SK-N-SH (cell line): ENCODE measurements at regions not wholly inside any gene's neighbourhood (a gene's known extent, or its start where the extent isn't known, plus 50 kb on each side); places are given as distances from the start of the nearest gene placed in this dataset.

Experiments used
- CTCF ChIA-PET: fragments of 300-600, 350-600 bp; formaldehyde crosslinking; extraction: SDS; loops from one replicate; lab custom pipeline; 2021; lab: Yijun Ruan, JAX
- POLR2A ChIA-PET: fragments of 350-600 bp; sonication (Branson Sonifier 250); formaldehyde crosslinking; extraction: SDS; loops from one replicate; lab custom pipeline; 2020; ENCODE audit warnings: antibody characterized with exemption, inconsistent platforms; lab: Yijun Ruan, JAX
- DNase-seq: peaks from one replicate; pipeline ENCODE4 v3.0.0; 2012
- H2AFZ ChIP-seq: fragments of 200-600 bp; sonication (generic); 2 replicates; pipeline ENCODE4 v1.8.1; 2016; ENCODE audit warnings: antibody characterized with exemption, mild to moderate bottlenecking, low read depth
- H3F3A ChIP-seq: fragments of 200-600 bp; sonication (generic); replicated peaks from 2 replicates; pipeline ENCODE3; 2016; ENCODE audit warnings: antibody characterized with exemption, mild to moderate bottlenecking; ENCODE audit not compliant: insufficient read depth
- H3K27ac ChIP-seq, 2 experiments: fragments of 200-500 bp in 1 of 2; fragments of 200-600 bp in 1 of 2; sonication (Bioruptor generic) in 1 of 2; sonication (generic), shearing (Covaris generic) in 1 of 2; 2 replicates each; pipeline versions ENCODE4 v1.5.1 to v1.6.1; 2014 to 2016; ENCODE audit warnings: low read depth in 2 of 2, inconsistent platforms in 1 of 2, low read length in 1 of 2, mild to moderate bottlenecking in 1 of 2, mixed read lengths in 1 of 2
- H3K27me3 ChIP-seq: fragments of 200-600 bp; sonication (generic), shearing (Covaris generic); 2 replicates; pipeline ENCODE4 v1.6.1; 2016; ENCODE audit warnings: mixed run types; ENCODE audit not compliant: insufficient read depth
- H3K36me3 ChIP-seq, 2 experiments: fragments of 200-500 bp in 1 of 2; fragments of 200-600 bp in 1 of 2; sonication (Bioruptor generic) in 1 of 2; sonication (generic) in 1 of 2; replicated peaks in 1 of 2; 2 replicates each; pipeline versions ENCODE3 to v1.5.1; 2014 to 2016; ENCODE audit warnings: low read length in 1 of 2, mild to moderate bottlenecking in 1 of 2; ENCODE audit not compliant: insufficient read depth in 2 of 2, control insufficient read depth in 1 of 2
- H3K4me1 ChIP-seq, 2 experiments: fragments of 200-500 bp in 1 of 2; fragments of 200-600 bp in 1 of 2; sonication (Bioruptor generic) in 1 of 2; sonication (generic), shearing (Covaris generic) in 1 of 2; 2 replicates each; pipeline versions ENCODE4 v1.5.1 to v1.6.1; 2014 to 2016; ENCODE audit warnings: low read depth in 1 of 2, low read length in 1 of 2, mixed run types in 1 of 2; ENCODE audit not compliant: insufficient read depth in 2 of 2, control insufficient read depth in 1 of 2
- H3K4me2 ChIP-seq: fragments of 200-600 bp; sonication (generic), shearing (Covaris generic); 2 replicates; pipeline ENCODE4 v1.6.1; 2017; ENCODE audit warnings: mixed run types
- H3K4me3 ChIP-seq, 2 experiments: fragments of 200-500 bp in 1 of 2; fragments of 200-600 bp in 1 of 2; sonication (Bioruptor generic) in 1 of 2; sonication (generic), shearing (Covaris generic) in 1 of 2; 2 replicates each; pipeline versions ENCODE4 v1.5.1 to v1.8.1; 2014 to 2016; ENCODE audit warnings: low read depth in 2 of 2, inconsistent platforms in 1 of 2, low read length in 1 of 2, mild to moderate bottlenecking in 1 of 2, mixed read lengths in 1 of 2, moderate library complexity in 1 of 2
- H3K79me2 ChIP-seq: fragments of 200-600 bp; sonication (generic); 2 replicates; pipeline ENCODE4 v1.8.1; 2017; ENCODE audit warnings: mild to moderate bottlenecking; ENCODE audit not compliant: insufficient read depth
- H3K9ac ChIP-seq: fragments of 200-600 bp; sonication (generic); 2 replicates; pipeline ENCODE4 v1.6.1; 2017; ENCODE audit warnings: mixed run types
- H3K9me2 ChIP-seq: fragments of 200-600 bp; sonication (generic); 2 replicates; pipeline ENCODE4 v1.6.1; 2017; ENCODE audit warnings: mixed run types
- H3K9me3 ChIP-seq: fragments of 200-600 bp; sonication (generic); 2 replicates; pipeline ENCODE4 v1.6.1; 2017; ENCODE audit warnings: mixed run types, mild to moderate bottlenecking, moderate library complexity
- H4K20me1 ChIP-seq: fragments of 200-600 bp; sonication (generic); 2 replicates; pipeline ENCODE4 v1.6.1; 2017; ENCODE audit warnings: mild to moderate bottlenecking, mixed run types; ENCODE audit not compliant: insufficient read depth
- CTCF ChIP-seq: fragments of 200-600 bp; sonication (generic); IDR thresholded peaks from 2 replicates; pipeline ENCODE4 v1.6.1; 2017; ENCODE audit warnings: antibody characterized with exemption, mild to moderate bottlenecking, moderate library complexity
- EZH2phosphoT487 ChIP-seq: fragments of 200-600 bp; sonication (generic); IDR thresholded peaks from 2 replicates; pipeline ENCODE4 v1.6.1; 2017; ENCODE audit warnings: low read depth, mixed run types, mild to moderate bottlenecking, antibody characterized with exemption, moderate library complexity, borderline replicate concordance
- FOXJ3 ChIP-seq: sonication (generic); formaldehyde crosslinking; IDR thresholded peaks from 2 replicates; pipeline ENCODE4 v1.5.1; 2020; ENCODE audit warnings: mild to moderate bottlenecking, missing genetic modification reagents
- FOXM1 ChIP-seq: IDR thresholded peaks from 2 replicates; pipeline ENCODE4 v1.4.0; 2012; ENCODE audit warnings: low read depth, mild to moderate bottlenecking
- GATA2 ChIP-seq: sonication (generic); formaldehyde crosslinking; IDR thresholded peaks from 2 replicates; pipeline ENCODE4 v1.5.0; 2020; ENCODE audit warnings: mild to moderate bottlenecking, missing genetic modification reagents
- JUND ChIP-seq: IDR thresholded peaks from 2 replicates; pipeline ENCODE4 v1.4.0; 2012
- POLR2AphosphoS5 ChIP-seq: IDR thresholded peaks from 2 replicates; pipeline ENCODE4 v1.6.1; 2012; ENCODE audit warnings: low read depth, low read length
- RCOR1 ChIP-seq: fragments of 150-350 bp; IDR thresholded peaks from 2 replicates; pipeline ENCODE4 v1.6.1; 2017; ENCODE audit warnings: antibody characterized with exemption, low read length
- REST ChIP-seq: IDR thresholded peaks from 2 replicates; pipeline ENCODE4 v1.6.1; 2012; ENCODE audit warnings: mild to moderate bottlenecking, low read depth, low read length, moderate library complexity
- SMC3 ChIP-seq: IDR thresholded peaks from 2 replicates; pipeline ENCODE4 v1.6.1; 2012; ENCODE audit warnings: low read depth, low read length, improper control_type of control experiment
- USF1 ChIP-seq: IDR thresholded peaks from 2 replicates; pipeline ENCODE4 v1.4.0; 2012; ENCODE audit warnings: low read depth, borderline replicate concordance
- USF2 ChIP-seq: fragments of 150-350 bp; IDR thresholded peaks from 2 replicates; pipeline ENCODE4 v1.6.1; 2017; ENCODE audit warnings: antibody characterized with exemption, low read length, low read depth, borderline replicate concordance
- WGBS: methylation state at CpG from one replicate; pipeline ENCODE4 v1.1.6; 2017; ENCODE audit warnings: low lambda C conversion rate; 5-methylcytosine and 5-hydroxymethylcytosine counted together

GRCh38 chr5:74259572-74259971 is 381.0 kb downstream of the ENC1 start:
- DNase-seq: no peak
- no peak overlapping the region for H3K27ac ChIP-seq

More at GRCh38 chr5:74259572-74259971, 381.0 kb downstream of the ENC1 start:
- no peak overlapping the region for H2AFZ ChIP-seq
- H3K4me1 ChIP-seq: peaks cover 0 to 2% of the 10 kb centered on the region in 2 experiments; a peak in 1 of 4 replicates
- 80% methylated on average over 7 of the region's 7 CpGs for WGBS
- no peak overlapping the region for H3K9ac ChIP-seq
- no peaks in the 10 kb centered on the region for H3K79me2 ChIP-seq
- ChIA-PET POLR2A (no interaction called here), CTCF (interaction anchor here (1.0 kb wide), 1 partner anchor 17 kb away, joined by 3 read pairs; no protein-coding TSS in a partner anchor)
- TF ChIP-seq JUND (no peak), RCOR1 (no peak), CTCF (no peak), REST (no peak), USF2 (no peak), SMC3 (no peak), POLR2AphosphoS5 (no peak), EZH2phosphoT487 (no peak), FOXJ3 (CRISPR knock-in tag) (no peak), USF1 (no peak), FOXM1 (no peak), GATA2 (CRISPR knock-in tag) (no peak)
- H3K9me2 ChIP-seq: no peaks in the 10 kb centered on the region
- no peaks in the 10 kb centered on the region for H3F3A ChIP-seq
- H4K20me1 ChIP-seq: no peaks in the 10 kb centered on the region
- H3K9me3 ChIP-seq: no peaks in the 10 kb centered on the region
- no peaks in the 10 kb centered on the region for H3K36me3 ChIP-seq
- H3K27me3 ChIP-seq: no peaks in the 10 kb centered on the region
- no peak overlapping the region for H3K4me3 ChIP-seq
- H3K4me2 ChIP-seq: no peak overlapping the region
